ENCODE measurements at regions not wholly inside any gene's neighbourhood (a gene's known extent, or its start where the extent isn't known, plus 50 kb on each side); places are given as distances from the start of the nearest gene placed in this dataset.

DNA sequence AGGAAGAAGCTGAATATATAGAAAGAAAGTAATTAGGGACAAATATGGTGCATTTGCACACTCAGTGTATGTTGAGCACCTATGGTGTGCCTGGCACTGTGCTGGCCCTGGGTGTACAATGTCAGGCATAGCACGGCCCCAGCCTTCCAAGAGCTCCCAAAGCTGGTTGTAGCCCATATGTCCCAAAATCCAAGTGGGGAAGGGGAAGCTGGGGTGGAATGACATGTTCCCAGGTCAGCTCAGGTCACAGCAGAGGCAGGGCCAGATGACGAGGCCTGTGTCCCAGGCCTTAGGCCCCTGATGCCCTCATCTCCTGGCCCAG, 170.0 kb downstream of the VEGFA start:
- TF ChIP-seq, protein P1, sequence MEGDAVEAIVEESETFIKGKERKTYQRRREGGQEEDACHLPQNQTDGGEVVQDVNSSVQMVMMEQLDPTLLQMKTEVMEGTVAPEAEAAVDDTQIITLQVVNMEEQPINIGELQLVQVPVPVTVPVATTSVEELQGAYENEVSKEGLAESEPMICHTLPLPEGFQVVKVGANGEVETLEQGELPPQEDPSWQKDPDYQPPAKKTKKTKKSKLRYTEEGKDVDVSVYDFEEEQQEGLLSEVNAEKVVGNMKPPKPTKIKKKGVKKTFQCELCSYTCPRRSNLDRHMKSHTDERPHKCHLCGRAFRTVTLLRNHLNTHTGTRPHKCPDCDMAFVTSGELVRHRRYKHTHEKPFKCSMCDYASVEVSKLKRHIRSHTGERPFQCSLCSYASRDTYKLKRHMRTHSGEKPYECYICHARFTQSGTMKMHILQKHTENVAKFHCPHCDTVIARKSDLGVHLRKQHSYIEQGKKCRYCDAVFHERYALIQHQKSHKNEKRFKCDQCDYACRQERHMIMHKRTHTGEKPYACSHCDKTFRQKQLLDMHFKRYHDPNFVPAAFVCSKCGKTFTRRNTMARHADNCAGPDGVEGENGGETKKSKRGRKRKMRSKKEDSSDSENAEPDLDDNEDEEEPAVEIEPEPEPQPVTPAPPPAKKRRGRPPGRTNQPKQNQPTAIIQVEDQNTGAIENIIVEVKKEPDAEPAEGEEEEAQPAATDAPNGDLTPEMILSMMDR (IDR thresholded peaks at IDR 0.05) = no peak
- TF ChIP-seq EZH2 (IDR thresholded peaks at IDR 0.05; ENCODE audit: borderline replicate concordance, insufficient read depth, low read depth, low read length, poor library complexity, severe bottlenecking) = no peak

Data from B cell (primary cell).